Chondrocyte (in vitro differentiated cells): ENCODE measurements at regions not wholly inside any gene's neighbourhood (a gene's known extent, or its start where the extent isn't known, plus 50 kb on each side); places are given as distances from the start of the nearest gene placed in this dataset.

Experiments used
- DNase-seq: peaks from one replicate; pipeline ENCODE4 v3.0.0; 2021; ENCODE audit warnings: mixed read lengths, low spot score
- H3K27ac Mint-ChIP-seq: one replicate; pipeline ENCODE4 v1.8.0; 2021; ENCODE audit warnings: mild to moderate bottlenecking, moderate library complexity, mixed read lengths; ENCODE audit not compliant: unreplicated experiment
- H3K27me3 Mint-ChIP-seq: 2 replicates; pipeline ENCODE4 v1.8.0; 2021; ENCODE audit warnings: low read depth, mixed read lengths
- H3K36me3 Mint-ChIP-seq: 2 replicates; pipeline ENCODE4 v1.8.0; 2021; ENCODE audit warnings: low read depth, mixed read lengths
- H3K4me1 Mint-ChIP-seq: 2 replicates; pipeline ENCODE4 v1.8.0; 2021; ENCODE audit warnings: low read depth, mild to moderate bottlenecking, mixed read lengths
- H3K4me3 Mint-ChIP-seq: one replicate; pipeline ENCODE4 v1.8.0; 2021; ENCODE audit warnings: mild to moderate bottlenecking, moderate library complexity, mixed read lengths; ENCODE audit not compliant: unreplicated experiment
- H3K9me3 Mint-ChIP-seq: 2 replicates; pipeline ENCODE4 v1.8.0; 2021; ENCODE audit warnings: low read depth, mixed read lengths
- CTCF ChIP-seq: fragments of 200-600 bp; sonication (generic); IDR thresholded peaks from 2 replicates; pipeline ENCODE4 v1.5.0; 2021; ENCODE audit warnings: antibody characterized with exemption, mild to moderate bottlenecking, moderate library complexity

GRCh38 chr1:73343947-73344346, 854.0 kb downstream of the LRRIQ3 start:
- Mint-ChIP-seq H3K36me3 (no peaks in the 10 kb centered on the region), H3K4me1 (no peaks in the 10 kb centered on the region), H3K27ac (no peak overlapping the region), H3K27me3 (no peaks in the 10 kb centered on the region), H3K9me3 (no peaks in the 10 kb centered on the region), H3K4me3 (no peak overlapping the region)
- no peak for DNase-seq
- no peak for TF ChIP-seq CTCF

- H3K4me3 Mint-ChIP-seq: no peak overlapping the region
- DNase-seq: no peak
- no peaks in the 10 kb centered on the region for H3K4me1 Mint-ChIP-seq
- no peaks in the 10 kb centered on the region for H3K27me3 Mint-ChIP-seq
- H3K36me3 Mint-ChIP-seq: no peaks in the 10 kb centered on the region
- peaks cover 24% of the 10 kb centered on the region for H3K9me3 Mint-ChIP-seq
- H3K27ac Mint-ChIP-seq: no peak overlapping the region
- TF ChIP-seq CTCF: no peak
Measured at GRCh38 chr1:73333847-73334503, 864.0 kb downstream of the LRRIQ3 start.

GRCh38 chr1:73331726-73332125, 866.2 kb downstream of the LRRIQ3 start:
- no peak overlapping the region for H3K4me3 Mint-ChIP-seq
- no peaks in the 10 kb centered on the region for H3K4me1 Mint-ChIP-seq
- no peak for TF ChIP-seq CTCF
- no peak overlapping the region for H3K27ac Mint-ChIP-seq
- H3K36me3 Mint-ChIP-seq: no peaks in the 10 kb centered on the region
- no peak for DNase-seq
- H3K27me3 Mint-ChIP-seq: no peaks in the 10 kb centered on the region
- peaks cover 28% of the 10 kb centered on the region for H3K9me3 Mint-ChIP-seq

GRCh38 chr1:73327998-73328397, 870.0 kb downstream of the LRRIQ3 start:
- no peak for TF ChIP-seq CTCF
- Mint-ChIP-seq H3K4me3 (no peak overlapping the region), H3K9me3 (peaks cover 30% of the 10 kb centered on the region), H3K36me3 (no peaks in the 10 kb centered on the region), H3K4me1 (no peaks in the 10 kb centered on the region), H3K27ac (no peak overlapping the region), H3K27me3 (no peaks in the 10 kb centered on the region)
- no peak for DNase-seq

- H3K9me3 Mint-ChIP-seq: peaks cover 25% of the 10 kb centered on the region
- H3K27ac Mint-ChIP-seq: no peak overlapping the region
- H3K4me1 Mint-ChIP-seq: no peaks in the 10 kb centered on the region
- no peaks in the 10 kb centered on the region for H3K36me3 Mint-ChIP-seq
- TF ChIP-seq CTCF: no peak
- no peak for DNase-seq
- H3K27me3 Mint-ChIP-seq: no peaks in the 10 kb centered on the region
- H3K4me3 Mint-ChIP-seq: no peak overlapping the region
Measured at GRCh38 chr1:73327180-73327793, 870.7 kb downstream of the LRRIQ3 start.
